ENCODE measurements at regions not wholly inside any gene's neighbourhood (a gene's known extent, or its start where the extent isn't known, plus 50 kb on each side); places are given as distances from the start of the nearest gene placed in this dataset.

DNA sequence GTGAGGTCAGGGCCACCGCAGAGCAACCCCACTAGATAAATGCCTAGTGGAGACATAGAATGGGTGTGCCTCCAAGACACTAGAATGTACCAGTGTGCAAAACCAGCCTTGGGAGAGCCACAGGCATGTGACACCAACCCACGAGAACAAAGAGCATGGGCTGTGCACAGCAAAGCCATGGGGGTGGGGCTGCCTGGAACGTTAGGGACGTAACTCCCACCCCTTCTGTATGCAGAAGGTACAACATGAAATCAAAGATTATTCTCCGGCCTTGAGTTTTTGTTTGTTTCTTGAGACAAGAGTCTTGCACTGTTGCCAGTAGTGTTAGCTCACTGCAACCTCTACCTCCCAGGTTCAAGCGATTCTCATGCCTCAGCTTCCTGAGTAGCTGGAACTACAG is 99.5 kb downstream of the MID1IP1 start:
- TF ChIP-seq, protein P1, sequence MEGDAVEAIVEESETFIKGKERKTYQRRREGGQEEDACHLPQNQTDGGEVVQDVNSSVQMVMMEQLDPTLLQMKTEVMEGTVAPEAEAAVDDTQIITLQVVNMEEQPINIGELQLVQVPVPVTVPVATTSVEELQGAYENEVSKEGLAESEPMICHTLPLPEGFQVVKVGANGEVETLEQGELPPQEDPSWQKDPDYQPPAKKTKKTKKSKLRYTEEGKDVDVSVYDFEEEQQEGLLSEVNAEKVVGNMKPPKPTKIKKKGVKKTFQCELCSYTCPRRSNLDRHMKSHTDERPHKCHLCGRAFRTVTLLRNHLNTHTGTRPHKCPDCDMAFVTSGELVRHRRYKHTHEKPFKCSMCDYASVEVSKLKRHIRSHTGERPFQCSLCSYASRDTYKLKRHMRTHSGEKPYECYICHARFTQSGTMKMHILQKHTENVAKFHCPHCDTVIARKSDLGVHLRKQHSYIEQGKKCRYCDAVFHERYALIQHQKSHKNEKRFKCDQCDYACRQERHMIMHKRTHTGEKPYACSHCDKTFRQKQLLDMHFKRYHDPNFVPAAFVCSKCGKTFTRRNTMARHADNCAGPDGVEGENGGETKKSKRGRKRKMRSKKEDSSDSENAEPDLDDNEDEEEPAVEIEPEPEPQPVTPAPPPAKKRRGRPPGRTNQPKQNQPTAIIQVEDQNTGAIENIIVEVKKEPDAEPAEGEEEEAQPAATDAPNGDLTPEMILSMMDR (IDR thresholded peaks at IDR 0.05), result no peak
- TF ChIP-seq POLR2AphosphoS5 (IDR thresholded peaks at IDR 0.05), result no peak
